Neuronal stem cell (in vitro differentiated cells): ENCODE measurements at regions not wholly inside any gene's neighbourhood (a gene's known extent, or its start where the extent isn't known, plus 50 kb on each side); places are given as distances from the start of the nearest gene placed in this dataset.

Source experiments
- DNase-seq: peaks from one replicate; pipeline ENCODE4 v3.0.0-alpha.2; 2013; ENCODE audit warnings: low spot score
- H2AFZ ChIP-seq: one replicate; pipeline ENCODE4 v1.6.1; 2013; ENCODE audit warnings: mild to moderate bottlenecking, low read length, inconsistent platforms
- H2AK5ac ChIP-seq: 2 replicates; pipeline ENCODE4 v1.6.1; 2013; ENCODE audit warnings: low read depth, mild to moderate bottlenecking, inconsistent platforms, low read length, moderate library complexity, mixed read lengths
- H2BK120ac ChIP-seq: 2 replicates; pipeline ENCODE4 v1.6.1; 2013; ENCODE audit warnings: low read depth, mild to moderate bottlenecking, inconsistent platforms, low read length, moderate library complexity, mixed read lengths
- H2BK12ac ChIP-seq: one replicate; pipeline ENCODE4 v1.6.1; 2013; ENCODE audit warnings: low read length, inconsistent platforms
- H2BK15ac ChIP-seq: 2 replicates; pipeline ENCODE4 v1.6.1; 2013; ENCODE audit warnings: mild to moderate bottlenecking, low read length, inconsistent platforms, mixed read lengths
- H2BK5ac ChIP-seq: one replicate; pipeline ENCODE4 v1.6.1; 2013; ENCODE audit warnings: inconsistent platforms, mild to moderate bottlenecking, low read length, moderate library complexity
- H3K14ac ChIP-seq: one replicate; pipeline ENCODE4 v1.6.1; 2013; ENCODE audit warnings: low read length, inconsistent platforms
- H3K18ac ChIP-seq: 2 replicates; pipeline ENCODE4 v1.6.1; 2013; ENCODE audit warnings: low read length, inconsistent platforms
- H3K23ac ChIP-seq: 2 replicates; pipeline ENCODE4 v1.6.1; 2013; ENCODE audit warnings: low read depth, mild to moderate bottlenecking, mixed read lengths, low read length, inconsistent platforms; ENCODE audit not compliant: poor library complexity
- H3K27ac ChIP-seq: replicated peaks from 3 replicates; pipeline ENCODE4 v1.5.1; 2013; ENCODE audit warnings: low read length, inconsistent platforms
- H3K27me3 ChIP-seq, 3 experiments: 2 replicates each; pipeline ENCODE4 v1.6.1; 2013; ENCODE audit warnings: low read length in 3 of 3, mild to moderate bottlenecking in 2 of 3, inconsistent platforms in 1 of 3, low read depth in 1 of 3, mixed read lengths in 1 of 3, moderate library complexity in 1 of 3; ENCODE audit not compliant: control insufficient read depth in 3 of 3, insufficient read depth in 3 of 3
- H3K36me3 ChIP-seq, 2 donors: replicated peaks in 1 of 2; 2 replicates each; pipeline ENCODE4 v1.6.1; 2013; ENCODE audit warnings: low read length in 2 of 2; ENCODE audit not compliant: control insufficient read depth in 2 of 2, insufficient read depth in 2 of 2
- H3K4ac ChIP-seq: 2 replicates; pipeline ENCODE4 v1.6.1; 2013; ENCODE audit warnings: inconsistent platforms, mild to moderate bottlenecking, low read length, moderate library complexity
- H3K4me1 ChIP-seq, 2 donors: 1 replicate in 1 of 2; 2 replicates in 1 of 2; pipeline ENCODE4 v1.6.1; 2013; ENCODE audit warnings: low read length in 2 of 2, low read depth in 1 of 2; ENCODE audit not compliant: control insufficient read depth in 2 of 2, insufficient read depth in 1 of 2
- H3K4me2 ChIP-seq: one replicate; pipeline ENCODE4 v1.6.1; 2013; ENCODE audit warnings: mild to moderate bottlenecking, low read length, inconsistent platforms; ENCODE audit not compliant: insufficient read depth, poor library complexity, severe bottlenecking
- H3K4me3 ChIP-seq, 2 donors: 2 replicates each; pipeline ENCODE4 v1.5.1; 2013; ENCODE audit warnings: low read length in 2 of 2, mild to moderate bottlenecking in 2 of 2, inconsistent platforms in 1 of 2, moderate library complexity in 1 of 2
- H3K79me1 ChIP-seq: one replicate; pipeline ENCODE4 v1.6.1; 2013; ENCODE audit warnings: low read depth, mild to moderate bottlenecking, inconsistent platforms, low read length, moderate library complexity
- H3K9ac ChIP-seq: one replicate; pipeline ENCODE4 v1.6.1; 2013; ENCODE audit warnings: mild to moderate bottlenecking, low read depth, low read length, inconsistent platforms; ENCODE audit not compliant: poor library complexity
- H3K9me3 ChIP-seq, 2 donors: replicated peaks in 1 of 2; 2 replicates each; pipeline versions ENCODE3 to v1.6.1; 2013; ENCODE audit warnings: low read length in 2 of 2, mild to moderate bottlenecking in 2 of 2, inconsistent platforms in 1 of 2, low read depth in 1 of 2, mixed read lengths in 1 of 2, moderate library complexity in 1 of 2; ENCODE audit not compliant: control insufficient read depth in 2 of 2, insufficient read depth in 1 of 2
- H4K8ac ChIP-seq: one replicate; pipeline ENCODE4 v1.6.1; 2013; ENCODE audit warnings: low read depth, mild to moderate bottlenecking, inconsistent platforms, low read length, moderate library complexity
- H4K91ac ChIP-seq: one replicate; pipeline ENCODE4 v1.6.1; 2013; ENCODE audit warnings: low read length, low read depth, mild to moderate bottlenecking, inconsistent platforms; ENCODE audit not compliant: poor library complexity
- WGBS, 2 donors: extraction: QIAGEN DNeasy Blood & Tissue Kit; methylation state at CpG; one replicate each; pipeline ENCODE4 v1.1.7; 2013; ENCODE audit warnings: missing lambda C conversion rate in 2 of 2, mixed read lengths in 1 of 2; ENCODE audit not compliant: insufficient read length in 2 of 2, insufficient replicate concordance in 1 of 2; ENCODE audit errors: extremely low coverage in 2 of 2; 5-methylcytosine and 5-hydroxymethylcytosine counted together

DNA sequence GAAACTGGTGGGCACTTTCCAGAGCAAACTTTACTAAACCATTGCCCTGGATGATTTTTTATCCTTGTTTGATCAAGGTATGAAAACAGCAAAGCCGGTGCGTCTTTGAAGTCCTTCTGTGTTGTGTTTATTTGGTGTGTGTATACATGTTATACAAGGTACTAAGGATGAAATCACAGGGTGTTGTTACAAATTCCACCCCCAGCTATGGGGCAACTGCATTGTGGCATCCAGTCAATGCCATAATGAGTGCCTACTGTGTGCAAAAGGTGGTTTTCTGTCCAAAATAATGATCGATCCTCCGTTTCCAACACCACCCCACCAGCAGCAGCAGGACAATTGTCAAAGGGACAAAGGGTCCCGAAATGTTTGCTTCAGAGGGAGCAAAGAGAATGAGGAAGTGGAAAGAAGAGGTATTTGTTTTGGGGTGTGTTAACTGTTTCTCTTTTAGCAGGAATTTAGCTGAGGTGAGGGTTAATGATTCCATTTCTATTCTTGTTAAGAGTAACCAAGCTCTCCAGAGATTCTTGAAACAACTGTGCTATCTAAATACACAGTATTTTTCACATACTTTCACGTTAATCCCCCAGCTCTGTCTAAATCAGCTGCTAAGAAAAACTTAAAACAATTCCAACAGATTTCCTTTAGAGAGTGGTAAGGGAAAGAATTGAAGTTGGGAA is 568.7 kb upstream of the KLF4 start:
- Histone ChIP-seq H3K23ac (no peak overlapping the region), H2BK15ac (no peak overlapping the region), H3K27ac (peak overlapping the region; percentile 32), H3K79me1 (no peaks in the 10 kb centered on the region), H3K4me1 (peaks cover 0 to 15% of the 10 kb centered on the region in 2 donors), H3K27me3 (no peaks in the 10 kb centered on the region), H3K18ac (no peak overlapping the region), H3K4me2 (no peak overlapping the region), H3K14ac (no peak overlapping the region), H2BK120ac (no peak overlapping the region), H4K8ac (no peak overlapping the region), H3K36me3 (no peaks in the 10 kb centered on the region), H2AFZ (no peak overlapping the region), H2BK12ac (no peak overlapping the region), H2BK5ac (no peak overlapping the region), H3K9ac (no peak overlapping the region), H3K9me3 (no peaks in the 10 kb centered on the region), H2AK5ac (no peak overlapping the region), H3K4me3 (no peak overlapping the region), H3K4ac (no peak overlapping the region), H4K91ac (no peak overlapping the region)
- WGBS, 2 donors, result no CpG with 5 or more reads among the region's 6 CpGs
- no peak for DNase-seq

- peaks cover 2% of the 10 kb centered on the region for H3K79me1 ChIP-seq
- no CpG with 5 or more reads among the region's 7 CpGs for WGBS, 2 donors
- H3K4ac ChIP-seq, result no peak overlapping the region
- H3K14ac ChIP-seq, result no peak overlapping the region
- no peaks in the 10 kb centered on the region for H3K27me3 ChIP-seq
- no peak overlapping the region for H4K91ac ChIP-seq
- no peak overlapping the region for H2AFZ ChIP-seq
- no peak overlapping the region for H2BK12ac ChIP-seq
- no peaks in the 10 kb centered on the region for H3K9me3 ChIP-seq
- H3K9ac ChIP-seq, result no peak overlapping the region
- DNase-seq, result no peak
- H3K27ac ChIP-seq, result peak overlapping the region; percentile 25
- no peak overlapping the region for H3K4me3 ChIP-seq
- no peak overlapping the region for H2BK120ac ChIP-seq
- no peaks in the 10 kb centered on the region for H3K36me3 ChIP-seq
- no peak overlapping the region for H3K23ac ChIP-seq
- H2AK5ac ChIP-seq, result no peak overlapping the region
- H3K18ac ChIP-seq, result no peak overlapping the region
- H3K4me2 ChIP-seq, result no peak overlapping the region
- no peak overlapping the region for H2BK15ac ChIP-seq
- H4K8ac ChIP-seq, result no peak overlapping the region
- no peak overlapping the region for H2BK5ac ChIP-seq
- H3K4me1 ChIP-seq, result peaks cover 0 to 21% of the 10 kb centered on the region in 2 donors
These were observed 568.0 kb upstream of the KLF4 start for GRCh38 chr9:108057421-108058134.

DNA sequence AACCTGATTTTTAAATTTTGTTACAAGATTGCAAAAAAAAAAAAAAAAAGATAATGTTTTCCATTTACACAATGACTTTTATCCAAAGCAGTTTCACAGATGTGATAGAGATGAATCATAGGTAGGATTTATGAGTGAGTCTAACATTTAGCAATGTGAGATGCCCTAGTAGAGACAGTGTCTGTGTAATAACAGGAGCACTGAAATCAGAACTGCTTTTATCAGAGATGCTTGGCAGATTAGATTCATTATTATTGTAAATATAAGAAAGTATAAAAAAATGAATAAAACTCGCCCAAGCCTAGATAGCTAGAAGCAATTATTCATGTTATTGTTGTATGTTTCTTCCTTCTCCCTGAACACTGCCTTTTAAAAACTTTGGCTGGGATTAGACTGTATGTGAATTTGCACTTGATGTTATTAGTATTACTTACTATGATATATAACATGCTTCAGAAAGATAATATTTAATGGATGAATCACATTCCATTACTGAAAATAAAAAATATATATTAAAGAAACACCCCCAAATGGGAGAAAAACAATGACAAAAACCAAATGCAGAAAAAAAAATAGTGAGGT is 567.3 kb upstream of the KLF4 start:
- Histone ChIP-seq H2AFZ (no peak overlapping the region), H3K4me2 (no peak overlapping the region), H3K4ac (no peak overlapping the region), H3K27me3 (no peaks in the 10 kb centered on the region), H2BK120ac (no peak overlapping the region), H4K8ac (no peak overlapping the region), H3K4me1 (peaks cover 0 to 27% of the 10 kb centered on the region in 2 donors), H3K9me3 (no peaks in the 10 kb centered on the region), H3K4me3 (no peak overlapping the region), H2BK12ac (no peak overlapping the region), H3K36me3 (no peaks in the 10 kb centered on the region), H3K23ac (no peak overlapping the region), H3K79me1 (peaks cover 2% of the 10 kb centered on the region), H3K14ac (no peak overlapping the region), H4K91ac (no peak overlapping the region), H3K27ac (no peak overlapping the region), H2AK5ac (no peak overlapping the region), H2BK15ac (no peak overlapping the region), H3K18ac (no peak overlapping the region), H3K9ac (no peak overlapping the region), H2BK5ac (no peak overlapping the region)
- no CpG with 5 or more reads among the region's 1 CpG for WGBS, 2 donors
- DNase-seq, result no peak

DNA sequence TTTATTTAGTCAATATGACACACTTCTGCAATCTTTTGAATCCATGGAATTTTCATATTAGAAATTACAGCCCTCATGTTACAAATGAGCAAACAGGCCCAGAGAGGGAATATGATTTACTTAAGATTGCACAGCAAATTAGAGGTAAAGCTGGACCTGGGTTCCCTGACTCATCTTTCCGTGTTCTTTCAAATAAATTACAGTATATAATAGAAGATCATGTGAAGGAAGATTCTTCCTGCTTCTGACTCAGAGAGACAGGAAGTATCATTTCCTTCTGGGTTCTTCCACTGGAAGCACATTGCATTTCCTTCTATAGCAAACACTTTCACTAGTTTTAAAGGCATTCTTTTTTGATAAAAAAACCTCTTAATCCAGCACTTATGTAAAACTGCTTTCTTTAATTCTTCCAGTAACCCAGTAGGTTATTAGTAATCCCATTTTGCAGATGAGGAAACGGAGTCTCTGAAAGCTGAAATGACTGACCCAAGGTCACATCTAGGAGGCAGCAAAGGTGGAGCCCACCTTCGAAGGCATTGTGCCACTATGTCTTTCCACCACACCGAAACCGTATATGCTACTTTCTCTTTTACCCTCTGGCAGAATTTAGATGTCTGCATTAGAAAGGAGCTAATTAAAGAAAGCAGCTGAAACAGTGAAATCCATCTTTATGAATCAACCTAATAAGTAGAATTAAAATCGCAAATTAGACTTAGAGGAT is 566.7 kb upstream of the KLF4 start:
- no peaks in the 10 kb centered on the region for H3K9me3 ChIP-seq
- no peak overlapping the region for H2AFZ ChIP-seq
- no peak overlapping the region for H2AK5ac ChIP-seq
- peaks cover 0 to 29% of the 10 kb centered on the region in 2 donors for H3K4me1 ChIP-seq
- H3K14ac ChIP-seq, result no peak overlapping the region
- peaks cover 2% of the 10 kb centered on the region for H3K79me1 ChIP-seq
- H3K23ac ChIP-seq, result no peak overlapping the region
- H3K27ac ChIP-seq, result no peak overlapping the region
- H3K36me3 ChIP-seq, result no peaks in the 10 kb centered on the region
- H4K91ac ChIP-seq, result no peak overlapping the region
- no peak overlapping the region for H3K4ac ChIP-seq
- H2BK5ac ChIP-seq, result no peak overlapping the region
- H2BK120ac ChIP-seq, result no peak overlapping the region
- H2BK12ac ChIP-seq, result no peak overlapping the region
- no peak overlapping the region for H3K9ac ChIP-seq
- no peak overlapping the region for H3K4me3 ChIP-seq
- no peaks in the 10 kb centered on the region for H3K27me3 ChIP-seq
- no peak overlapping the region for H3K18ac ChIP-seq
- no peak for DNase-seq
- H4K8ac ChIP-seq, result no peak overlapping the region
- no CpG with 5 or more reads among the region's 6 CpGs for WGBS, 2 donors
- H2BK15ac ChIP-seq, result no peak overlapping the region
- no peak overlapping the region for H3K4me2 ChIP-seq
